ENCODE measurements at regions not wholly inside any gene's neighbourhood (a gene's known extent, or its start where the extent isn't known, plus 50 kb on each side); places are given as distances from the start of the nearest gene placed in this dataset.
"Not testable (repeated sequence)": the region's sequence is repeated elsewhere in the genome, so short reads cannot be mapped to it uniquely, and the experiment has no call there.

DNA sequence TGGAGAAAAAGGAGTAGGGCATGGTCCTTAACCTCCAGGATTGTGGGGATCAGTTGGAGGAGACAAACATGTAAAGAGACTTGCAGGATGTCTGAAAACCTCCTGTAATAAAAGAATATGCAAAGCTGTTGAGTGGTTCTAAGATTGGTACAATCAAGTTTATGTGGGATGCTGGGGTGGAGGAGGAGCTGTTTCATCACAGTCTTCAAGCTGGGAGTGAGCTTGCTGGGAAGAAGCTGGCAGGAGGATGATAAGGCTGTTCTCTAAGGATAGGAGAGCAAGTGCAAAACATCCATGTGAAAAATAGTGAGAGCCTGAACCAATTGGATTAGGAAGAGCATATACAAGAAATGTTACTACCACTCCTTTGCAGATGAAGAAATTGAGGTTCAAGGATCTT is 161.9 kb upstream of the CRIM1 start:
- TF ChIP-seq, protein P1, sequence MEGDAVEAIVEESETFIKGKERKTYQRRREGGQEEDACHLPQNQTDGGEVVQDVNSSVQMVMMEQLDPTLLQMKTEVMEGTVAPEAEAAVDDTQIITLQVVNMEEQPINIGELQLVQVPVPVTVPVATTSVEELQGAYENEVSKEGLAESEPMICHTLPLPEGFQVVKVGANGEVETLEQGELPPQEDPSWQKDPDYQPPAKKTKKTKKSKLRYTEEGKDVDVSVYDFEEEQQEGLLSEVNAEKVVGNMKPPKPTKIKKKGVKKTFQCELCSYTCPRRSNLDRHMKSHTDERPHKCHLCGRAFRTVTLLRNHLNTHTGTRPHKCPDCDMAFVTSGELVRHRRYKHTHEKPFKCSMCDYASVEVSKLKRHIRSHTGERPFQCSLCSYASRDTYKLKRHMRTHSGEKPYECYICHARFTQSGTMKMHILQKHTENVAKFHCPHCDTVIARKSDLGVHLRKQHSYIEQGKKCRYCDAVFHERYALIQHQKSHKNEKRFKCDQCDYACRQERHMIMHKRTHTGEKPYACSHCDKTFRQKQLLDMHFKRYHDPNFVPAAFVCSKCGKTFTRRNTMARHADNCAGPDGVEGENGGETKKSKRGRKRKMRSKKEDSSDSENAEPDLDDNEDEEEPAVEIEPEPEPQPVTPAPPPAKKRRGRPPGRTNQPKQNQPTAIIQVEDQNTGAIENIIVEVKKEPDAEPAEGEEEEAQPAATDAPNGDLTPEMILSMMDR (IDR thresholded peaks at IDR 0.05; ENCODE audit: insufficient read depth, low read depth, low read length, missing control alignments) = no peak
- DNase-seq (ENCODE audit: low read depth) = no peak
- no peak overlapping the region for H3K4me3 ChIP-seq (ENCODE audit: low read depth, low read length)

DNA sequence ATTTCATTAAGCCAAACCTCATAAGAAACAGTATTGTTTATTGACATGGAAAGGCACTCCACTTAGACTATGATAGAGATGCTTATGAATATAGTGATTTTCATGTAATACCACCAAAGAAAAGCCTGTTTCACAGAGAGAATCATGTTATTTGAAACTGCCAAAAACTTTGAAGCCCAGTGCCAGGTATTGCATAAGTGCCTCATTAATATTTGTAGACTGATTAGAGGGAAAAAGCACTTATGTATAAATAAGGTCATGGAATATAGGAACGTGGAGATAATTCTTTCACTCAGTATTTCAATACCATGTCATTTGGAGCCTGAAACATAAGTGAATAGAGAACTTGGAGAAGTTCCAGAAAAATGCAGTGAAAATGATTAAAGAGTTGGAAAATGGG is 162.6 kb upstream of the CRIM1 start:
- no peak overlapping the region for H3K4me3 ChIP-seq (ENCODE audit: low read depth, low read length)
- no peak for DNase-seq (ENCODE audit: low read depth)
- TF ChIP-seq, protein P1 (IDR thresholded peaks at IDR 0.05; ENCODE audit: insufficient read depth, low read depth, low read length, missing control alignments) = no peak

DNA sequence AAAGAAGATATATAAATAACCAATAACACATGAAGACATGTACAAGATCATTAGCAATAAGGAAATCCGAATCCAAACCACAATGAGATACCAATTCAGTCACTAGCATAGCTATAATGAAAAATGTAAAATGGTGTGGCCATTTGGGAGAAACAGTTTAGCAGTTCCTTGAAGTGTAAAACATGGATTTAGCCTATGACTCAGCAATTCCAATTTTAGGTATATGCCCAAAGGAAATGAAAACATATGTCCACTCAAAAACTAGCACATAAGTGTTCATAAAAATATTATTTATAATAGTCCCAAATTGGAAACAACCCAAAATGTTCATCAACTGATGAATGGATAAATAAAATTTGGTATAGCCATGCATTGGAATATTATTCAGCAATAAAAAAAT is 165.5 kb upstream of the CRIM1 start:
- TF ChIP-seq, protein P1 (IDR thresholded peaks at IDR 0.05; ENCODE audit: insufficient read depth, low read depth, low read length, missing control alignments) = no peak
- H3K4me3 ChIP-seq (ENCODE audit: low read depth, low read length) = no peak overlapping the region

DNA sequence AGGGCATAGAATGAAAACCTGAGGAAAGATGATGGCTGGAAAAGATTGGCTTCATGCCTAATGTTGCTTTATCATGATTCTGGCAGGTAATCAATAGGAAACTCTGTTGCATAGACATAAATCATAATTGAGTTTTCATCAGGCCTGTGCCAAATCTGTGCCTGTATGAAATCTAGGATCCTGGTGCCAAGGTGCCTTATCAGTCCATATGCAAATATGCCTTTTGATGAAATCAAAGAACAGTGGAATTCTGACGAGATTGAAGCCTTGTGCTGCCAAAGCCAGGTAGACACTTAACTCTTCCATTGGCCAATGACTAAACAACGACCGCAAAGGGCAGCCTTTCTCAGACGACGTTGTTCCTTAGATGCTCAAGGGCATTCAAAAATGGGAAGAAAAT is 170.0 kb upstream of the CRIM1 start:
- TF ChIP-seq, protein P1 (IDR thresholded peaks at IDR 0.05; ENCODE audit: insufficient read depth, low read depth, low read length, missing control alignments) = no peak
- no peak for DNase-seq (ENCODE audit: low read depth)
- no peak overlapping the region for H3K4me3 ChIP-seq (ENCODE audit: low read depth, low read length)

More for the DNA sequence above, 165.5 kb upstream of the CRIM1 start:
- DNase-seq (ENCODE audit: low read depth) = no peak

DNA sequence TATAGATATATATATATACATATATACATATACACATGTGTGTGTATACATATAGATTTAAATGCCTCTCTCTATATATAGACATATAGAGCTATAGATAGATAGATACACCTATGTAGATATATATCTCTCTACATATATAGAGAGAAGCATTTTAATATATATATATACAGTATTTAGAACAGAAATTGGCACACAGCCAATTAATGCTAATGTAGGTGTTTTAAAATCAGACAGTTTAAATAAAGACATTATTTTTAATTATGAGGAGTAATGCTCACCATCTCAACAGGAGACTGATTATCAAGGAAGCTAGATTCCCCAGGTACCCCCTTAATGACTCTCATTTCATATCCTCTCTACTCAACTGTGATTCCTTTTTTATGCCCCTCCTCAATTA is 170.7 kb upstream of the CRIM1 start:
- TF ChIP-seq, protein P1 (IDR thresholded peaks at IDR 0.05; ENCODE audit: insufficient read depth, low read depth, low read length, missing control alignments) = no peak
- no peak for DNase-seq (ENCODE audit: low read depth)
- H3K4me3 ChIP-seq (ENCODE audit: low read depth, low read length) = no peak overlapping the region

DNA sequence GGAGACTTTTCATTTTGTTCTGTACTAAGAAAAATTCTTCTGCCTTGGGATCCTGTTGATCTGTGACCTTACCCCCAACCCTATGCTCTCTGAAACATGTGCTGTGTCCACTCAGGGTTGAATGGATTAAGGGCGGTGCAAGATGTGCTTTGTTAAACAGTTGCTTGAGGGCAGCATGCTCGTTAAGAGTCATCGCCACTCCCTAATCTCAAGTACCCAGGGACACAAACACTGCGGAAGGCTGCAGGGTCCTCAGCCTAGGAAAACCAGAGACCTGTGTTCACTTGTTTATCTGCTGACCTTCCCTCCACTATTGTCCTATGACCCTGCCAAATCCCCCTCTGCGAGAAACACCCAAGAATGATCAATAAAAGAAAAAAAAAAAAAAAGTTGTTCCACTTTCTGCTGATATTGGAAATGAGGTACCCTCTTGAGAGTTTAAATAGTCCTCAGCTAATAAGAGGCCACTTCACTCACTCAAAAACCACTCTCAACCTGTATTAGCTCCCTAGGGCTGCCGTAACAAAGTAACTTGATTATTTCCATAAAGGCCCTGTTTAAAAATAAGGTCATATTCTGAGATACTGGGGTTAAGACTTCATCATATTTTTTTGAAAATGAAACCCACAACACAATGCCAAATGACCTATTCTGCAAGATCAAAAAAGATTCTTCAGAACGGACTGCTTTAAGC is 174.6 kb upstream of the CRIM1 start:
- DNase-seq (ENCODE audit: low read depth); H3K4me3 ChIP-seq (ENCODE audit: low read depth, low read length): not testable (repeated sequence)

DNA sequence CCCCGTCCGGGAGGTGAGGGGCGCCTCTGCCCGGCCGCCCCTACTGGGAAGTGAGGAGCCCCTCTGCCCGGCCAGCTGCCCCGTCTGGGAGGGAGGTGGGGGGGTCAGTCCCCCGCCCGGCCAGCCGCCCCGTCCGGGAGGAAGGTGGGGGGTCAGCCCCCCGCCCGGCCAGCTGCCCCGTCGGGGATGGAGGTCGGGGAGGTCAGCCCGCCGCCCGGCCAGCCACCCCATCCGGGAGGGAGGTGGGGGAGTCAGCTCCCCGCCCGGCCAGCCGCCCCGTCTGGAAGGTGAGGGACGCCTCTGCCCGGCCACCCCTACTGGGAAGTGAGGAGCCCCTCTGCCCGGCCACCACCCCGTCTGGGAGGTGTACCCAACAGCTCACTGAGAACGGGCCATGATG is 175.3 kb upstream of the CRIM1 start:
- DNase-seq (ENCODE audit: low read depth); H3K4me3 ChIP-seq (ENCODE audit: low read depth, low read length): not testable (repeated sequence)

DNA sequence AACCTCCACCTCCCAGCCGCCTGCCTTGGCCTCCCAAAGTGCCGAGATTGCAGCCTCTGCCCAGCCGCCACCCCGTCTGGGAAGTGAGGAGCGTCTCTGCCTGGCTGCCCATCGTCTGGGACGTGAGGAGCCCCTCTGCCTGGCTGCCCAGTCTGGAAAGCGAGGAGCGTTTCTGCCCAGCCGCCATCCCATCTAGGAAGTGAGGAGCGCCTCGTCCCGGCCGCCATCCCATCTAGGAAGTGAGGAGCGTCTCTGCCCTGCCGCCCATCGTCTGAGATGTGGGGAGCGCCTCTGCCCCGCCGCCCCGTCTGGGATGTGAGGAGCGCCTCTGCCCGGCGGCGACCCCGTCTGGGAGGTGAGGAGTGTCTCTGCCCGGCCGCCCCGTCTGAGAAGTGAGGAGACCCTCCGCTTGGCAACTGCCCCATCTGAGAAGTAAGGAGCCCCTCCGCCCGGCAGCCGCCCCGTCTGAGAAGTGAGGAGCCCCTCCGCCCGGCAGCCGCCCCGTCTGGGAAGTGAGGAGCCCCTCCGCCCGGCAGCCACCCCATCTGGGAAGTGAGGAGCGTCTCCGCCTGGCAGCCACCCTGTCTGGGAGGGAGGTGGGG is 175.8 kb upstream of the CRIM1 start:
- H3K4me3 ChIP-seq (ENCODE audit: low read depth, low read length); DNase-seq (ENCODE audit: low read depth): not testable (repeated sequence)

Measured in GM12865 (cell line).